ACC112 (cell line): ENCODE measurements at regions not wholly inside any gene's neighbourhood (a gene's known extent, or its start where the extent isn't known, plus 50 kb on each side); places are given as distances from the start of the nearest gene placed in this dataset.
"Not testable (repeated sequence)": the region's sequence is repeated elsewhere in the genome, so short reads cannot be mapped to it uniquely, and the experiment has no call there.

Source experiments
- H2AFZ ChIP-seq: fragments of 200-600 bp; sonication (generic); one replicate; pipeline ENCODE4 v1.6.0; 2017; ENCODE audit warnings: antibody characterized with exemption, low read length; ENCODE audit not compliant: unreplicated experiment
- H3K27ac ChIP-seq: fragments of 200-600 bp; sonication (generic); 2 replicates; pipeline ENCODE4 v1.5.1; 2014; ENCODE audit warnings: low read depth, mild to moderate bottlenecking, antibody characterized with exemption, low read length, moderate library complexity
- H3K27me3 ChIP-seq: fragments of 200-600 bp; sonication (generic); 2 replicates; pipeline ENCODE4 v1.6.1; 2014; ENCODE audit warnings: mild to moderate bottlenecking, antibody characterized with exemption, low read length, moderate library complexity, mixed read lengths; ENCODE audit not compliant: insufficient read depth
- H3K36me3 ChIP-seq: fragments of 200-600 bp; sonication (generic); 2 replicates; pipeline ENCODE4 v1.6.1; 2016; ENCODE audit warnings: mild to moderate bottlenecking, antibody characterized with exemption, low read length, moderate library complexity, mixed read lengths; ENCODE audit not compliant: insufficient read depth
- H3K4me1 ChIP-seq: fragments of 200-600 bp; sonication (generic); one replicate; pipeline ENCODE4 v1.6.1; 2016; ENCODE audit warnings: low read length, mixed read lengths; ENCODE audit not compliant: insufficient read depth, unreplicated experiment, control insufficient read depth
- H3K4me3 ChIP-seq: fragments of 200-600 bp; sonication (generic); 2 replicates; pipeline ENCODE4 v1.5.1; 2014; ENCODE audit warnings: mild to moderate bottlenecking, low read depth, low read length
- H3K79me2 ChIP-seq: fragments of 200-600 bp; sonication (generic); one replicate; pipeline ENCODE4 v1.6.0; 2016; ENCODE audit warnings: low read length; ENCODE audit not compliant: control insufficient read depth, unreplicated experiment, insufficient read depth

- H3K4me1 ChIP-seq, result no peaks in the 10 kb centered on the region
- no peak overlapping the region for H2AFZ ChIP-seq
- H3K27ac ChIP-seq, result no peak overlapping the region
- H3K79me2 ChIP-seq, result no peaks in the 10 kb centered on the region
- H3K36me3 ChIP-seq, result no peaks in the 10 kb centered on the region
- H3K4me3 ChIP-seq, result no peak overlapping the region
- no peaks in the 10 kb centered on the region for H3K27me3 ChIP-seq
Observed at GRCh38 chr4:104549736-104550135, 55.0 kb upstream of the CXXC4 start.

GRCh38 chr4:104559502-104559901 lies 64.8 kb upstream of the CXXC4 start:
- Histone ChIP-seq H3K36me3 (no peaks in the 10 kb centered on the region), H3K4me1 (no peaks in the 10 kb centered on the region), H3K4me3 (no peak overlapping the region), H3K27me3 (no peaks in the 10 kb centered on the region), H2AFZ (no peak overlapping the region), H3K27ac (no peak overlapping the region), H3K79me2 (no peaks in the 10 kb centered on the region)

GRCh38 chr4:104571341-104571740 lies 76.6 kb upstream of the CXXC4 start:
- H3K36me3 ChIP-seq, result no peaks in the 10 kb centered on the region
- no peak overlapping the region for H2AFZ ChIP-seq
- H3K79me2 ChIP-seq, result no peaks in the 10 kb centered on the region
- no peaks in the 10 kb centered on the region for H3K27me3 ChIP-seq
- H3K27ac ChIP-seq, result no peak overlapping the region
- no peaks in the 10 kb centered on the region for H3K4me1 ChIP-seq
- no peak overlapping the region for H3K4me3 ChIP-seq

GRCh38 chr4:104574371-104574770 lies 79.7 kb upstream of the CXXC4 start:
- H3K36me3 ChIP-seq, result no peaks in the 10 kb centered on the region
- no peak overlapping the region for H3K4me3 ChIP-seq

GRCh38 chr4:104575278-104575677 lies 80.6 kb upstream of the CXXC4 start:
- H3K79me2 ChIP-seq, result no peaks in the 10 kb centered on the region
- no peak overlapping the region for H2AFZ ChIP-seq
- H3K27ac ChIP-seq, result no peak overlapping the region
- H3K4me3 ChIP-seq, result no peak overlapping the region
- H3K27me3 ChIP-seq, result no peaks in the 10 kb centered on the region
- no peaks in the 10 kb centered on the region for H3K4me1 ChIP-seq
- H3K36me3 ChIP-seq, result no peaks in the 10 kb centered on the region

More at GRCh38 chr4:104574371-104574770, 79.7 kb upstream of the CXXC4 start:
- Histone ChIP-seq H3K27me3 (no peaks in the 10 kb centered on the region), H3K79me2 (no peaks in the 10 kb centered on the region), H2AFZ (no peak overlapping the region), H3K4me1 (no peaks in the 10 kb centered on the region), H3K27ac (no peak overlapping the region)

GRCh38 chr4:104577405-104577804 lies 82.7 kb upstream of the CXXC4 start:
- H3K79me2 ChIP-seq, result no peaks in the 10 kb centered on the region

GRCh38 chr4:104581476-104581875 lies 86.8 kb upstream of the CXXC4 start:
- not testable (repeated sequence) for H3K27ac ChIP-seq, H3K79me2 ChIP-seq, H3K4me3 ChIP-seq, H3K27me3 ChIP-seq, H3K36me3 ChIP-seq, H3K4me1 ChIP-seq, H2AFZ ChIP-seq

More at GRCh38 chr4:104577405-104577804, 82.7 kb upstream of the CXXC4 start:
- H3K4me3 ChIP-seq, result no peak overlapping the region
- no peak overlapping the region for H2AFZ ChIP-seq
- no peak overlapping the region for H3K27ac ChIP-seq
- H3K27me3 ChIP-seq, result no peaks in the 10 kb centered on the region
- H3K4me1 ChIP-seq, result no peaks in the 10 kb centered on the region
- H3K36me3 ChIP-seq, result no peaks in the 10 kb centered on the region

- H3K4me1 ChIP-seq, H3K4me3 ChIP-seq, H3K27me3 ChIP-seq, H3K79me2 ChIP-seq, H3K36me3 ChIP-seq, H2AFZ ChIP-seq, H3K27ac ChIP-seq: not testable (repeated sequence)
Observed at GRCh38 chr4:104582056-104582455, 87.4 kb upstream of the CXXC4 start.

- Histone ChIP-seq H3K79me2 (no peaks in the 10 kb centered on the region), H3K27ac (no peak overlapping the region), H3K27me3 (no peaks in the 10 kb centered on the region), H3K4me3 (no peak overlapping the region), H3K36me3 (no peaks in the 10 kb centered on the region), H2AFZ (no peak overlapping the region), H3K4me1 (no peaks in the 10 kb centered on the region)
Observed at GRCh38 chr4:104589264-104589868, 94.7 kb upstream of the CXXC4 start.

- Histone ChIP-seq H3K27me3 (no peaks in the 10 kb centered on the region), H3K4me1 (no peaks in the 10 kb centered on the region), H3K79me2 (no peaks in the 10 kb centered on the region), H2AFZ (no peak overlapping the region), H3K27ac (no peak overlapping the region), H3K36me3 (no peaks in the 10 kb centered on the region), H3K4me3 (no peak overlapping the region)
Observed at GRCh38 chr4:104591510-104591911, 96.8 kb upstream of the CXXC4 start.

- Histone ChIP-seq H3K36me3 (no peaks in the 10 kb centered on the region), H3K4me1 (no peaks in the 10 kb centered on the region), H3K27ac (no peak overlapping the region), H3K79me2 (no peaks in the 10 kb centered on the region), H3K4me3 (no peak overlapping the region), H3K27me3 (no peaks in the 10 kb centered on the region), H2AFZ (no peak overlapping the region)
Observed at GRCh38 chr4:104592183-104592582, 97.5 kb upstream of the CXXC4 start.
